KOPT-K1 (cell line): ENCODE measurements at regions not wholly inside any gene's neighbourhood (a gene's known extent, or its start where the extent isn't known, plus 50 kb on each side); places are given as distances from the start of the nearest gene placed in this dataset.
"Not testable (repeated sequence)": the region's sequence is repeated elsewhere in the genome, so short reads cannot be mapped to it uniquely, and the experiment has no call there.

ENCODE experiments used
- H3K27ac ChIP-seq: fragments of 200-600 bp; sonication (generic); 2 replicates; pipeline ENCODE4 v1.5.1; 2016; ENCODE audit warnings: antibody characterized with exemption, mild to moderate bottlenecking, low read depth, low read length; ENCODE audit not compliant: poor library complexity, severe bottlenecking
- H3K36me3 ChIP-seq: fragments of 200-600 bp; sonication (generic); 2 replicates; pipeline ENCODE4 v1.5.1; 2017; ENCODE audit warnings: antibody characterized with exemption, mild to moderate bottlenecking, low read length, moderate library complexity; ENCODE audit not compliant: insufficient read depth
- H3K9me3 ChIP-seq: fragments of 200-600 bp; sonication (generic); 2 replicates; pipeline ENCODE4 v1.5.1; 2017; ENCODE audit warnings: antibody characterized with exemption, low read length, mild to moderate bottlenecking; ENCODE audit not compliant: insufficient read depth, poor library complexity, severe bottlenecking

GRCh38 chr10:23718946-23719345 is 280.1 kb downstream of the OTUD1 start:
- Histone ChIP-seq H3K27ac (no peak overlapping the region), H3K9me3 (no peaks in the 10 kb centered on the region), H3K36me3 (no peaks in the 10 kb centered on the region)

DNA sequence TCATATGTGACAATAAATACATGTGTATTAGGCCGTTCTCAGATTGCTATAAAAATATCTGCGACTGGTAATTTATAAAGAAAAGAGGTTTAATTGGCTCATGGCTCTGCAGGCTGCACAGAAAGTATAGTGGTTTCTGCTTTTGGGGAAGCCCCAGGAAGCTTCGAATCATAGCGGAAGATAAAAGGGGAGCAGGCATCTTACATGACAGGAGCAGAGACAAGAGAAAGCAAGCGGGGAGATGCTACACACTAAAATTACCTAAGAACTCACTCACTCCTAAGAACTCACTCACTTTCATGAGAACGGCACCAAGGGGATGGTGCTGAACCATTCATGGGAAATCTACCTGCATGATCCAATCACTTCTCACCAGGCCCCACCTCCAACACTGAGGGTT is 284.9 kb downstream of the OTUD1 start:
- H3K36me3 ChIP-seq, result no peaks in the 10 kb centered on the region
- H3K9me3 ChIP-seq, result no peaks in the 10 kb centered on the region
- no peak overlapping the region for H3K27ac ChIP-seq

DNA sequence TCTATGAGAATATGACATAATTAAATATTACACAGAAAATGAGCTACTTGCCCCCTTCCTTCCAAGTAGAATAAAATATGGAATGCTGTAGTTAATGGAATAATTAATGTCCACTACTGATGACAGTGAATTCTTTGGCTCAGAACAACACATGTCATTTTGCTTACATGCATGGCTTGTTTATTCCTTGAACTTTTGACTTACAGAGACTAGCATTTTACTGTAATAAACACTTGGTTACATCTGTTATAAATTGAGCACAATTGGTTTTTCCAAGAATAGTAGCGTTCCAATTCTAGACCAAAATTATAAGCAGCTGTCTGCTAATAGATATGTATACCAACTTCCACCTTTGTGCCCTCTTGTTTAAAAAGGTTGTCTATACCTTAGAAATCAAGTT is 286.7 kb downstream of the OTUD1 start:
- H3K9me3 ChIP-seq, result no peaks in the 10 kb centered on the region
- no peaks in the 10 kb centered on the region for H3K36me3 ChIP-seq
- no peak overlapping the region for H3K27ac ChIP-seq

- Histone ChIP-seq H3K27ac (no peak overlapping the region), H3K9me3 (no peaks in the 10 kb centered on the region), H3K36me3 (no peaks in the 10 kb centered on the region)
These were observed 303.5 kb downstream of the OTUD1 start for GRCh38 chr10:23742368-23742767.

DNA sequence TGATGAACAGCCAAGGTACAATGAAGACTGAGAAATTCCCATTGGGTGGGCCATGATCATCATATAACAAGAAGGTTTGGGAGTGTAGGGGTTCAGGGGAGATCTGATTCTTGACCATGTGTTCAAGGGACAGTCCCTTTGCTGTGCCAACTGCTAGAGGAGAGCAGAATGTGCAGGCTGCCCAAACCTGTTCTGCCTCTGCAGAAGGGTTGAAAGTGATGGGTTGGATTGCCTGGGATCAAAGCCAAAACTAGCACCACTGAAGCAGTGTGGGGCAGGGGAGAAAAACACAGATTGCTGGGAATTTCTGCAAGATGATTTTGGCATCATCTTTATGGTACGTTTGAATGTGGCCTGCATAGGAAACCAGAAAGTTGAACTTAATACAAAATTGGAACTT is 303.9 kb downstream of the OTUD1 start:
- Histone ChIP-seq H3K9me3 (no peaks in the 10 kb centered on the region), H3K36me3 (no peaks in the 10 kb centered on the region), H3K27ac (no peak overlapping the region)

- Histone ChIP-seq H3K27ac (no peak overlapping the region), H3K9me3 (no peaks in the 10 kb centered on the region), H3K36me3 (no peaks in the 10 kb centered on the region)
These were observed 315.3 kb downstream of the OTUD1 start for GRCh38 chr10:23754179-23754578.

GRCh38 chr10:23754941-23755340 is 316.1 kb downstream of the OTUD1 start:
- H3K9me3 ChIP-seq, result no peaks in the 10 kb centered on the region
- H3K27ac ChIP-seq, result no peak overlapping the region
- no peaks in the 10 kb centered on the region for H3K36me3 ChIP-seq

DNA sequence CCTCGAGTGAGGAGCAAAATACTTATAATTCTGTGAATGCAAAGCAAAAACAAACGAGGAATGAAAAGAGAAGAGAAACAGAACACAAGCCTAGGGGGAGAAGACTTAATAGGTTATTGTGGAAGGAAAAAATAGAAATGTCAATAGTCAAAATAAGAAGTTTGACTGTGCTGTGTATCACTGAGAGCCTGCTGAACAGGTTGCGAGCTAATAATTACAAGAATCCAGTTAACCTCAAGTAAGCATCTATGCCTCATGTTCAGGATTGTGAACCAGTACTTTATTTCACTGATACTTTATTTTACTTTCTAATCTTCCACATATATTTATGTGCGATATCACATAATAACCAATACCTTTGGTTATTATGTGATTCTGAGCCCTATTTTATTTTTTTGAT is 316.7 kb downstream of the OTUD1 start:
- H3K36me3 ChIP-seq, result no peaks in the 10 kb centered on the region
- no peaks in the 10 kb centered on the region for H3K9me3 ChIP-seq
- H3K27ac ChIP-seq, result no peak overlapping the region

DNA sequence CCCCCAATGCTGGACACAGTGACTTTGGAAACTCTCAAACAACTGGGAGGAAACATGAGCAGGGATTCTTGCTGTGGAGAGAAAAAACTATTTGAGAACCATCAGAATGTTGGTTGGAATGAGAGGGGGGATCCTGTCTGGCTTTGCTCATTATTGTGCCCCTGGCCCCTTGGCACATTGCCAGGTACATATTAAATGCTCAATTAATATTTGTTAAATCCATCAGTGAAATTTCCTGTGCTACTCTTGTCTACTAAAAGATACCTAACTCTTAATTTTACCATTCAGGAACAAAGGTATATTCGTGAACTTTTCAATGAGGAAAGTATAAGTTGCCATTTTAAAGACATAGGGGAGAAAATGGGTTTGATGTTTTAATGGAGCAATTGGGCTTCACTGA is 329.4 kb downstream of the OTUD1 start:
- Histone ChIP-seq H3K9me3 (no peaks in the 10 kb centered on the region), H3K27ac (no peak overlapping the region), H3K36me3 (no peaks in the 10 kb centered on the region)

GRCh38 chr10:23777153-23777552 is 338.3 kb downstream of the OTUD1 start:
- no peaks in the 10 kb centered on the region for H3K36me3 ChIP-seq
- no peak overlapping the region for H3K27ac ChIP-seq

DNA sequence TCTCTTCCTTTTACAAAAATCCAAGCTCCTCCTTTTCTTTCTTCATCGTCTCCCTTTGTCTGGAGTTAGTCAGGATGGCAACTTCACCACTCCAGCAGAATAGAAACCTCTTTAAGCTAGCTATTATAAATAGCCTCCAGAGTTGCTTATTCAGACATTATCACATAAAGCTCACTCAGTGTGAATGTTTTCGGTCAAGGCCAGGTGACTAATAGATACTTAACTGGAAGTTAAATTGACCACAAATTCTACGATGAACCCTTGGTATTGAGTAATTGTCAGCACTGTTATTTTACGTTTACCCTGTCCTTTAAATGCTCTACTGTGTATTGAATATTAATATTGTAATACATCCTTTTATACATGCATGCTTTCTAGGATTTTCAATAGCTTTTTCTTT is 340.4 kb downstream of the OTUD1 start:
- H3K36me3 ChIP-seq, result no peaks in the 10 kb centered on the region
- H3K27ac ChIP-seq, result no peak overlapping the region
- H3K9me3 ChIP-seq, result no peaks in the 10 kb centered on the region

More at GRCh38 chr10:23777153-23777552, 338.3 kb downstream of the OTUD1 start:
- H3K9me3 ChIP-seq, result no peaks in the 10 kb centered on the region

GRCh38 chr10:23780331-23780730 is 341.5 kb downstream of the OTUD1 start:
- Histone ChIP-seq H3K27ac (no peak overlapping the region), H3K36me3 (no peaks in the 10 kb centered on the region), H3K9me3 (no peaks in the 10 kb centered on the region)

GRCh38 chr10:23786594-23786993 is 347.7 kb downstream of the OTUD1 start:
- H3K9me3 ChIP-seq, result no peaks in the 10 kb centered on the region
- H3K27ac ChIP-seq, result no peak overlapping the region
- no peaks in the 10 kb centered on the region for H3K36me3 ChIP-seq

- H3K36me3 ChIP-seq, result no peaks in the 10 kb centered on the region
- no peaks in the 10 kb centered on the region for H3K9me3 ChIP-seq
- no peak overlapping the region for H3K27ac ChIP-seq
These were observed 354.7 kb downstream of the OTUD1 start for GRCh38 chr10:23793577-23793976.

DNA sequence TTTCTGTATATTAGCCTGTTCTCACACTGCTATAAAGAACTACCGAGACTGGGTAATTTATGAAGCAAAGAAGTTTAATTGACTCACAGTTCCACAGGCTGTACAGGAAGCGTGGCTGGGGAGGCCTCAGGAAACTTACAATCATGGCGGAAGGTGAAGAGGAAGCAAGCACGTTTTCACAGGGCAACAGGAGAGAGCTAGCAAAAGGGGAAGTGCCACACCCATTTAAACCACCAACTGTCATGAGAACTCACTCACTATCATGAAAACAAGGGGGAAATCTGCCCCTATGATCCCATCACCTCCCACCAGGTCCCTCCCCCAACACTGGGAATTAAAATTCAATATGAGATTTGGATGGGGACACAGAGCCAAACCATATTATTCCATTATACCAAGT is 358.6 kb downstream of the OTUD1 start:
- H3K36me3 ChIP-seq, H3K27ac ChIP-seq, H3K9me3 ChIP-seq: not testable (repeated sequence)

DNA sequence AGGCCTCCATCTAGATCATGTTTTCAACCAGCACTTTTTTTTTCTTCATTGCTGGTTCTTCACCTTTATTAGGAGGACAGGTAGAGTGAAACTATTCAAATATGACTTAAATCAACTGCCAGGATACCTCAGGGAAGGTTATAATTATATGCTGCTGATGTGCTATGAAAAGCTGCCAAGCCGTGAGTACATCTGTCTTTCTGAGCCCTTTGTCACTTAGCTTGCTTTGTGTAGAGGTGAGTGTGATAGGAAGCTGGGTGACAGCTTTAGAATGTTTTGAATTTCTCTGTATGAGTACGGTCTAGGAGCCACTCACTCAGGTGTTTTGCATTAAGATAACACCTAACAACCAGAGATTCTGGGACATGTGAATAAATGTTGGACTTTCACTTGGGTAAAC is 365.2 kb downstream of the OTUD1 start:
- H3K27ac ChIP-seq, result no peak overlapping the region
- no peaks in the 10 kb centered on the region for H3K36me3 ChIP-seq
- H3K9me3 ChIP-seq, result no peaks in the 10 kb centered on the region

GRCh38 chr10:23813687-23814086 is 374.8 kb downstream of the OTUD1 start:
- no peaks in the 10 kb centered on the region for H3K36me3 ChIP-seq
- H3K27ac ChIP-seq, result no peak overlapping the region
- no peaks in the 10 kb centered on the region for H3K9me3 ChIP-seq
